GM21381 (cell line): ENCODE measurements at regions not wholly inside any gene's neighbourhood (a gene's known extent, or its start where the extent isn't known, plus 50 kb on each side); places are given as distances from the start of the nearest gene placed in this dataset.

Source experiments
- ATAC-seq: cut with Tn5 transposase; IDR thresholded peaks from one replicate; pipeline ENCODE4 v1.9.1; 2021; ENCODE audit warnings: mild to moderate bottlenecking, moderate library complexity; ENCODE audit not compliant: unreplicated experiment

DNA sequence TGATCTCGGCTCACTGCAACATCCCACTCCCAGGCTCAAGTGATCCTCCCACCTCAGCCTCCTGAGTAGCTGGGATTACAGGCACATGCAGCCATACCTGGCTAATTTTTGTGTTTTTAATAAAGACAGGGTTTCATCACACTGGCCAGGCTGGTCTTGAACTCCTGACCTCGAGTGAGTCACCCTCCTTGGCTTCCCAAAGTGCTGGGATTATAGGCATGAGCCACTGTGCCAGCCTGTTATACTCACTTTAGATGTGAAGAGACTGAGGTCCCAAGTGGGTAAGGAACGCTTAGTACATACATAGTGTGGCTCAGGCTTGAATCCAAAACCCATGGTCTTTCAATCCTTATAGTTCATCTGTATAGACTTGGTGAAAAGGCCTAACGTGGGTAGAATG is 63.7 kb upstream of the EPS8L3 start:
- no peak for ATAC-seq

DNA sequence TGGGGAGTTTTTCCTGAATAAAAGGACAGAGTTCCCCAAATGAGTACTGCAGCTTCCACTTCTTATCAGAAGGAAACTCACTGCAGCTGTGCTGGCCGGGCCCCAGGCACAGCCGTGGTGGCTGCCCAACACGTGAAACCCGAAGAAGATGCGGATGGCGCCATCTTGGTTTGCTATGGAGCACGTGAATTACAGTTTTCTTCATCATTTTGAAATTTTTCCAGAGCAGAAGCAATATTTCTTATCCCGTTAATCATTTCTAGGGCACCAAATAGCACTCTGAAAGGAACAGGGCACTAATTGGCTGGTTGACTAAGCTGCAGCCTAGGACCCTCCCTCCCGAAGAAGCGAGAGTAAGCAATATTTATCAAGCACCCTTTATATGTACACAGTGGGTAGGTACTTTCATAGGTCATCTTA is 63.2 kb upstream of the EPS8L3 start:
- ATAC-seq: no peak

DNA sequence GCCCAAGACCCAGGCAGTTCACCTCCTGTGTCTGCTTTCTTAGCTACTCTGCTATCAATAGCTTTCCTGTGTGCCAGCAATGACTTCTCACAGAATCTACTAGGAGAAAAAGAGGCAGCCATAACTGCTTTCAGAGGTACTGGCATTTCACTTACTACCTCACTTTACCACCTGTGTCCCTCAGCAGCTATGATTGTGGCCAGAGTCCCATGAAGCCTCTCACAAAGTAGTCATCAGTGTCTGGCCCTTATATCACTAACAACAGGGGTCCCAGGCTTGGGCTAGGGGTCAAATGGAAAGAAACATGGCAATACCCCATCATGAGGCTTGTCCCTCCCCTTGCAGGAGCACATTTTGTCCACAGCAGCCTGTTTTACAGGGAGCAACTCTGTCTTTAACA is 62.7 kb upstream of the EPS8L3 start:
- no peak for ATAC-seq

DNA sequence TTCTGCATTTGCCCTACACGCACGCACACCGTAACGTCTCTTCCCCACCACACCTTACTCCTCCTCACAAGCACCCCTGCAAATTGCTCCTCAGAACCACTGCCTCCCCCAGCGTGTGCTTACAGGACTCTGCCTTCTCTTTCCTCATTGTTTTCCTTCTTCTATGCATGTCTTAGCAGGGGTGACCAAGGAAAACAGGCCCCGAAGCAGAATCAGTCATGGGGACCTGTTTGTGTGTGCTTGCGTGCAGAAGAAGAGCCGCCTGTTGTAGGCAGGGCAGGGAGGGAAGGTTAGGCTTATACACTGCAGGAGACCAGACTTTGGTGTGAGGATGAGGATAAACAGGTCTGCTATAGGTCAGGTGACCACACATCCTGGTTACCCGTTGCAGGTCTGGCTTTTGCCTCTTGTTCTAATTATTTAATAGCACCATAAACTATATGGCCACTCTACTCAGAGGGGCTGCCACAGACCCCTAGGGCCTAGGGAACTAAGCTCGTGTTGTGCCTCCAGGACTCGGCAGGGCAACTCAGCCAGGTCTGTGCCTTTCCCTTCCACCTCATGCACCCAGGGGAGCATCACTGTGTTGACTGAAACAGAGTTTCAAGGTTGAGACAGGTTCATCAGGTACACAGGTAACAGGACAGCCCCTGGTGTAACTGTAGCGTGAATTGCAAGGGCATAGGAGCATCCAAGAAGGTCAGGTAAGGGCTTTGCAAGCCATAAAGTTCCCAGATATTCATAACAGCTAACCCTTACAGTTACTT is 60.8 kb upstream of the EPS8L3 start:
- no peak for ATAC-seq

DNA sequence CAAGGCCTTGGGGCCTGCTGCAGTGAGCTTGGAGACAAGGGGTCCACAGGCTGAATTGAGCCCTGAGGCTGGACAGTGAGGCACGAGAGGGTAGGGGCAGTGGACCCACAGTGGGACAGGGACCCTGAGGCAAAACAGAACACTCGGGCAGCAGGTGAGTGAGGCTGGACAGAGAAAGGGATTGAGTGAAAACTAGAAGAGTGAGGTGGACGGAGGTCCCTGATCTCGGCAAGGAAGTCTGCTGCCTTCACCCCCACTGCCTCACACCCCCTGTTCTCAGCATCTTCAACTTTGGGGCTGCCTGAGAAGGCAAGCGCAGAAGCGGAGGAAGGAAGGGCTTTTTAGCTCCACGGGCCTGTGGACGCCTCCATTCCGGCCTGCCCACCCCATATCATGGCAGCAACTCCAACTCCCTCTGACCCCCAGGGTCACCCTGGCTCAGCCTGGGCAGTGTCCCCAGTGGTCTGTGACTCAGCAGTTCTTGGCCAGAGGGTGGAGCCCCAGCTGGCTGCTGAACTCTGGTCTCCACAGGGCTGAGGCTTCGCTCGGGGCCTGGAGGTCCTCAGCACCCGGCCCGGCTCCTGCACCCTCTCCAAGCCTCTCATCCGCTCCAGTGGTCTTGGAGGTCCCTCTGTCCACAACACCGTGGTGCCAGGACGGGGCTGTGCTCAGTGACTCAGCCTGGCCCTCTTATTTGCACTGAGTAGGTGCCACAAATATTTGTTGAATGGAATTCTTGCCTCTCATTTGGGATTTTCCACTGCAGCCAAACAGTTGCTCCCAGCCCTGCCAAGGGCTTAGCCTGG is 60.0 kb upstream of the EPS8L3 start:
- no peak for ATAC-seq

DNA sequence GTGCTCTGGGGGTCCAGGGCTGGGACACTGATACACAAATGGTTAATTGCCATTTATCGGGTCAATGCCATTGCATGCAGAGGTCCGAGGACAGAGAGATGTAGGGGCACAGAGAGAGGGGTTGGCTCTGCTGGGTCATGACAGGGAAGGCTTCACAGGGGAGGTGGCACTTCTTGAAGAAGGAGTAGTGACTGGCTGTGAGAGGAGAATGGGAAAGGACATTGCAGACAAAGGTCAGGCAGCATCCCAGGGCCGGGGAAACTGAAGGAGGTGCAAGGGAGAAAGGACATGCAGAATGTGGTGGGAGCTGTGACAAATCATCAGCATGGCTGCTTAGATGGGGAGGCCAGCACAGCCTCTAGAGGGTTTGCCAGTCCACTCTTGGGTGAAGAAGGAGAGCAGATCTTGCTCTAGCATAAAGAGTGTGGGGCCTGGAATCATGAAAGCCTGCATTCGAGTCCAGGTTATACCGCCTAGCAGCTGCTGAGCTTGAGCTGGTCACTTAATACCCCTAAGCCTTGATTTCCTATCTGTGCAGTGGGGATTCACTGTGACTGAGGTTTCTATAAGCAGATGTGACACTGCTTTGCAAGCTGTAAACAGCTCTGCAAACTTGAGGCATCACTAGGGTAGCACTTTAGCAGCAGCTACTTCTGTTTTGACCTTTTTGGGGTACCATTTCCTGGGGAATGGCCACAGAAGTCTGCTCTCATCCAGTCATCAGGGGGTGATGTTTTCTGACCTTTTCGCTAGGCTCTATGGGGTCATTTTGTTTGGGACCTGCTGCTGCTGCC is 59.2 kb upstream of the EPS8L3 start:
- ATAC-seq: no peak

DNA sequence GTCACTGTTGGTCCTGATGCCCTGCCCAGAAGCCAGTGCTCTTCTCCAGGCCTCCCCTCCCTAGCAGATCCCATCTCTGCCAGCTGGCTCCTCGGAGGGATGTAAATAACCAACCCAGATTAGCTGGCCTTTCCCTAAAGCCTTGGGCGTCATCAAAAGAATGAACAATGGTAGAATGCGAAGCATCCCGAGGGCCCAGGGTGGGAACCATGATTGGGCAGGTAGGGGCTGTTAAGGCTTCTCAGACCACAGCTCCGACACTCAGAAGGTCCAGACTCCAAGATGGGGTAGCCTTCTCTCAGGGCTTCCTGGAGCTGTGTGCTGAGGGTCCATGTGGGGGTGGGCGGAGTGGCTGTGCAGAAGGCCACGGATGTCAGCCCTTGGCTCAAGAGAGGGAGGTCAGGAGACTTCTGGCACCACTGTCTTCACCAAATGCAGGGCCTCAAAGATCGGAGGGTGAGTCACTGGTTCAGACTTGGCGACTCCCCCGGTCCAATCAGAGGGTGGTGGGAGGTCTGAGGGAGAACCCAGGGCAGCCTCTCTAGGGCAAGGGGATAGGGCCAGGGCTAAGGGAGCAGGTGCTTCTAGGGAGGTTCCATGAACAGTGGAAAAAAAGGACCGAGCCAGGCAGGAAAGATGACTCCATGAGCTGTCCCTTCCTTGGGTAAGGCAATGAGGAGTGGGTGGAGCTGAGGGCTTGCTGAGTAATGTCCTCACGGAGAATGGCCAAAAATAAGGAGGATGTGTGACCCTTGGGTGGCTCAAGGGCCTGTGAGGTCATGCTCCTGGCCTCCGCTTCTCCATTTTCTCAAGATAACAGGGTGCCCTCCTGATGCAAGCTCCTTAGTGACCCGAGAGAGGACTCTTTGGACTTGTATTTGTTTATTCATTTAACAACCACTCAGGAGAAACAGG is 58.4 kb upstream of the EPS8L3 start:
- no peak for ATAC-seq

DNA sequence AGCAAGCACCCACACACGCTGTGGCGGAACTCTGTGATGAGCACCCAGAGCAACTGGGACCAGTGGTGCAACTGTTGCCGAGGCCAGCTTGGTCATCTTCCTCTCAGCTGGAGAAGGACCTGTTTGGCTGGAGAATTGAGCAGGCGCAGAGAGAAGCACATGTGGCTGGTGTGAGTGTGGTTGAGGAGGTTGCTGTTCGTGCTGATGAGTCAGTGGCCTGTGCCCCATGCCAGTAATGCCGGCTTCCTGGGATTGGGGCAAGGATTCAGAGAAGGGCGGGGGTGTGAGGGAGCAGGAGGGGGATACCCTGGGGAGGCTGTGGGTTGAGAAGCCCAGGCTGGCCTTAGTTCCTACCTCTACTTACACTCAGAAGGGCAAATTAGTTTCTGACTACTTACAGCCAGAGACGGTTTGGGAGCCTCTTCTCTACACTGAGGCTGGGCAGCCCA is 57.5 kb upstream of the EPS8L3 start:
- no peak for ATAC-seq

DNA sequence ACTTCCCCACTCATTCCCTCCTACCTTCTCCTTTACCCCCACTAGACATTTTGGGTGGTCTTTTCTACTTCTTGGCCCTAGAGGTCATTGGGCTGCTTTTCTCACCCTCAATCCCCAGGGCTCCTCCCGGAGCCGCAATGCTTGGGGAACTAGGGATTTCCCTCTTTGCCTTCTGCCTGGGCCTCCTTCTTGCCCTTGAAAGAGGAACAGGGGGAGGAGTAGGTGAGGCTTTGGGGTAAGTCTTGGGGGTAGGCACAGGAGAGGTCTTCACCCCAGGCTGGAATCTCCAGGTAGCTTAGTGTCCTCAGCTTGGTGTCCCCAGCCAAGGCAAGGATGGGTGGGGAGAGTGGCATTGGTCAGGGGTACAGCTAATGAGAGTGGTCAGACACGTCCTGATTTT is 56.2 kb upstream of the EPS8L3 start:
- ATAC-seq: no peak

DNA sequence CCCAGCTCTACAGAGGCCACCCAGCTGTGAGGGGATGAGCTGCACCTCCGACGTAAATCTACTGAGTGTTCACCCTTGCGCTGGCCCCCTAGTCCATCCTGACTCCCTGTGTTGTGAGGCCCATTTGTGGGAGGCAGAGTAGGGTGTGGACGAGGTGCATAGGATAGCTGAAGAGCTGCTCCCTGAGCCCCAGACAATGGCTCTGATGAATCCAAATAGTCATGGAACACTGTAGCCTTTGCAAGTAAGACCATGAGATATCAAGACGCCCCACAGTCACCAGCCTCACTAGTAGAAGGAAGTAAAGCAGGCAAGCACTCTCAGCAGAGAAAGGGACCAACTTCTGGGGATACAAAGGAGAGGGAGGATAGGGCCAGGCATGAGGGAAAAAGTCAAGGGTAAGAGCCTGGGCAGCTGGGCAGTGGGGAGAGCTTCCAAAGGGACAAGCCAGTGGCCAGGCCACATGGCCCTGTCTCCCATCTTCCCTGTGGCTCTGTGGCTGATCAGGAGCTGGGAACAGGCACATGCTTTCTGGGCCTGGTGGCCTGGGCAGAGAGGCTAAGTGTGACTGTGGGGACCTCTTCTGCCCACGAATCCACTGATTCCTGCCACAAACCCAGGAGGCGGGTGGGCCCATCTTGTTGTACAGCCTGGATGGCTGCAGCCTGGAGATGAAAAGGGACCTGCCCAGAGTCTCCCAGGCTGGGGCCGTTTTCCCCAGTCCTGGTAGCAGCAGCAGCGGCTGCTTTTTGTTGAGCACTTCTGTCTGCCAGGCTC is 55.5 kb upstream of the EPS8L3 start:
- no peak for ATAC-seq

DNA sequence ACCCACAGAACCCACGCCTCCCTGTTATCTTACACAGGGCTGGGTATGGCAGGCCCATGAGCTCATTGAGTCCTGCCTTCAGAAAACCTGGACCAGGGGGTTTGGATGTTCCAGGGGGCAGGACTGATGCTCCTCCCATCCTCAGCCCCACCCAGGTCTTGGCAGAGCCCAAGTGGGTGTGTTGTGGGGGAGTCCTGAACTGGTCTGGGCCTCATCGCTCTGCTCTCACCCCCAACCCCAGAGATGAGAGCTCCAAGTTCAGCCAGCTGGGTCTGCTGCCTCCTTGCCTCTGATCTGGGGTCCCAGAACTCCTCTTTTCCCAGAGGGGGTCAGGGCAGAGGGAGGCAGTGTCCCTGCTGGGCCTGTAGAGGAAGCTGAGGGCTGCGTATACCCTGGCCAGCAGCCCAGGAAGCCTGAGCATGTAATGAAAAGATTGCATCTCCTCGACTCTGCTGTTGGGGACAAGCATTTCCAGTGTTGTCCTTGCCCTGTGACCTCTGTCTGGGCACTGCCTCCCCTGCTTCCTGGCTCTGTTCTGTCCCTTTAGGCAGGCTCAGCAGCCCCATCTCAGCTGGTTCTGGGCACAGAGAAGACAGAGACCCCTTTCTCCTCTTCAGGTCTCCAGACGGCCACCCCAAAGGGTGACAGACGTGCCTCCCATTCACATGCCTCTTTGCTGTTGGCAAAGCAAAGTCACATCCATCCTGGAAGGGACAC is 54.7 kb upstream of the EPS8L3 start:
- no peak for ATAC-seq

DNA sequence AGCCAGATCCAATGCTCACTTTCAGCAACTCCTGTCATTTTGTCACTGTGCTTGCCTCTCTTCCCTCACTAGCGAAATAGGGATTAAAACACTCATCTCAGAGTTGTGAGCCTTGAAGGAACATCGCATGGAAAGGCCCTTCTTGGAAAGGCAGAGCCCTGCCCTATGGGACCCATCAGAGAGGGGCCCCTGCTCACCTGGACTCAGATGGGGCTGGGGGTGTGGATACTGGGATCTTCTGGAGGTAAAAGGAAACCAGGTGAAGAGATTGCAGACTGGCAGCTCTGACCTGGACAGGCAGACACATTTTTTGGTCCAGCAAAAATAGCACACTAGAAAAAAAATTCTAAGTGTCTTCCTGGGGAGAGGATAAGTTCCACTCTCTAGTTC is 54.2 kb upstream of the EPS8L3 start:
- ATAC-seq: no peak

DNA sequence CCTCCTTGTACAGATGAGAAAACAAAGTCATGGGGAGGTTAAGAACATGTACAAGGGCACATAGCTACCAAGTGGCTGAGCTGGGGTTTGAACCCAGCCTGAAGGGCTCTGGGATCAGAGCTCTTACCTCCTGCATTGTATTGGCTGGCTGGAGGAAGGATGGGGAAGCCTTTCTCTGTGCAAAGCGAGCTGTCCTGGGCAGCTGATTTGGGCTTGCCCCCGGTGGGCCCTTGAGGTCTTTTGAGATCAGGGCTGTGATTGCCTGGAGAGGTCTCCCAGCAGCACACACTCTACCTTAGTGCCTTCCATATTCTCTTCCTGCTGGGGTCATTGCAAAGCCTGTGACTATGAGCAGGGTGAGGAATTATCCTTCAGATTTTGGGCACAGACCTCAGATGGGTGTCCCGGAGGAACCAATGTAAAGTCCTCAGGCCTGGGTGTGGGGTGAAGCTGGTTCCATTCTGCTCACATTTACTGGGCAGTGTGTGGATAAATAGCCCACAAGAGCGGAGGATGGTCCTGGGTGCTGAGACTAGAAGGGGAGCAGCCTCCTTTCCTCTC is 53.3 kb upstream of the EPS8L3 start:
- ATAC-seq: no peak

DNA sequence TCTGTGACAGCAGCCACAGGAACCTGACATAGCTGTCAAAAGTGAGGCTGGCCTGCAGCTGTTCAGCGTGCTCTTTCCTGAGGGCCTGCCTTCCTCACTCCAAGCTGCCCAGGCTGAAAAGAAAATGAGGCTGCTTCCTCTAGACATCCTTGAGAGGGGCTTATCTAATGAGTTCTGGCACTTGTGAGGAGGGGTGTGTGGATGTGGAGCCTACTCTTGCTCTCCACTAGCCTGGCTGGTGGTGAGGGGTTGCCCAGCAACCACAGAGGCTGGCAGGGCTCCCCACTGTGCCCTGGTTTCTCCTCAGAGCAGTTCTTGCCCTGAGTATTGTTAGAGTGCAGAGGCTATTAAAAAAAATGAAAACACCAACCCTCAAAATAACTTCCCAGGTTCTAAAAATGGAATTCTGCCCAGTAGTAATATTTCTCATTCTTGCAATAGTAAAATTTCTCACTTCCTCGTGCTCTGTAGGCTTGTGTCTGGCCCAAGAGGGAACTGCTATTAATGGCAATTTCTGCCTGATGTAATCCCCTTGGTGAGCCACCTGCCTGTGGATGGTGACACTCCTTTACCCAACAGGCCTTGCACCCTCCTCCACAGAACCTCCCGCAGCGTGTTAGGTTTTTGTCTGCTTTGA is 52.6 kb upstream of the EPS8L3 start:
- ATAC-seq: peak; percentile 89

DNA sequence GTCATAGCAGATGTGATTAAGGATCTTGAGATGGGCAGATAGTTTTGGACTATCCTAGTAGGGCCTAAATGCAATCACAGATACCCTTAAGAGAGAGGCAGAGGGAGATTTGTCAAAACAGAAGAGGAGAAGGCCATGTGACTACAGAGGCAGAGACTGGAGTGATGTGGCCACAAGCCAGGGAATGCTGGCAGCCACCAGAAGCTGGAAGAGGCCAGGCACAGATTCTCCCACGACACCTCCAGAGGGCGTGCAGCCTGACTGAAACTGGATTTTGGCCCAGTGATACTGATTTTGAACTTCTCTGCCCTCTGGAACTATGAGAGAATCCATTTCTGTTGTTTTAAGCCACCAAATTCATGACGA is 52.1 kb upstream of the EPS8L3 start:
- ATAC-seq: no peak

DNA sequence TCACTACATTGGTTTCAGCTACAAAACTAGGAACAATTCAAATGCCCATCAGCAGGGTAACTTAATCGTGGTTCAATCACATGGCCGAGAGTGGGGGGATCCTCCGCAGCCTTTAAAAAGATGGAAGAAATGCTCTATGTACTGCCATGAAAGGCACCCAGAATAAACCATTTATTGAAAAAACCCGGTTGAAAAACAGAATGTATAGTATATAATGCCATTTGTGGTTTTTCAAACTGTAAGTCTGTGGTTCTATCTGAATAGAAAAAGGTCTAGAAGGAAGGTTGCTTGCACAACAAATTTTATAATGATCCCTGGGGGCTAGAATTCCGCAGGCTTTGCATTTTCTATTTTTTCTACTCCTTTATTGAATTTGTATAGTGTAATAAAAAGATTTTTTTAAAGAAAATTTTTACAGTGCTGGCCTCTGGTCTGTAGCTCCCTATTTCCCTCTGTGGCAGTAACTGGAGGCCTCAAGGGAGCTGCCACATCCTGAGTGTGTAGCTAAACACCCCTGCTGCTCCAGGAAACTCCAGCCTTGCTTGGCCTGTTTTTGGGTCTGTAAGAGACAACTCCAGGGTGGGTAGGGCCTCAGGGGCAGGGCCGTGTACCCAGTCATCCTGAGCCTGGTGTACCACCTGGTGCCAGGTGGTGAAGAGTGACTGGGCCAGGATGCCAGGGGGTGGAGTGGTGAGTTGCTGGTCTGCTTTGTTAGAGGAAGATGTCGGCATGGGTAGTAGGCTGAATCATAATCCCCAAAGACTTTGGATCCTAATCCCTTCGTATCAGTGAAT is 51.5 kb upstream of the EPS8L3 start:
- ATAC-seq: no peak

DNA sequence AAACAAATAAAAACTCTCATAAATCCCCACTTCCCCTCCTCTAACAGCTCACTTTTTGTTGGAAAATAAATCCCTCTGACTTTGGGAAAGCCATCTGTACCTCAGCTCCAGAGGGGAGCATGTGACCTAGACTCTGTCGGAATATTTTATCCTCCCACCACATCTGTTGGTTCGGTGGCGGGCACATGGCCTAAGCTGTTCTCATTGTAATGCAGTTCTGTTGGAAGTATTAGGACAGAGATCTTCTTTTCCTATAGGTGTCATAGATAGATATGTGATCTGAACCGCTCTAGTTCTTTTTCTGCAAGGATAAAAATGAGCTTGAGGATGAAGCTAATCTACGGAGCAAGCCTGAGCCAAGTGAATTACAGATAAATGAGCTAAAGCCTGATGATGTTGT is 50.5 kb upstream of the EPS8L3 start:
- ATAC-seq: no peak
